Activated CD4-positive, alpha-beta T cell treated with anti-CD3 and anti-CD28 coated beads for 4 hours (primary cell): ENCODE measurements at regions not wholly inside any gene's neighbourhood (a gene's known extent, or its start where the extent isn't known, plus 50 kb on each side); places are given as distances from the start of the nearest gene placed in this dataset.

Experiments used
- DNase-seq, 2 donors: peaks; one replicate each; pipeline ENCODE4 v3.0.0-alpha.2; 2020

DNA sequence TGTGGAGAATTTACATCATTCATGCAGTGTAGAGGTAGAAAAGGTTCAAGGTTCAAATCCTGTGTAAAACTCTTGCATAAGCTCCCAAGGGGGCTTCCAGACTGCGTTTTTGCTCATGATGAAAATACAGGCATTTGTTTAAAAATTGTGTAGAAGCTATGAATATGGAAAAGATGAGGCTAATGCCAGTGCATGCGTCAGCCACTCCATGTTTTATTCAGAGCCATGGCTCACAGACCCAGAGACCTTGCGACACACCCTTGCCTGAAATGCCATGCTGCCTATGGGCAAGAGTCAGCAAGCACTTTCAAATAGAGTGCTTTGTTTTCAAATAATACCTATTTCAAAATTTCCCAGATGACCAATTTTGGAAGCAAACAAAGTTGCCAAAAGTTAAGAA, 262.3 kb downstream of the TRIB2 start:
- no peak for DNase-seq

DNA sequence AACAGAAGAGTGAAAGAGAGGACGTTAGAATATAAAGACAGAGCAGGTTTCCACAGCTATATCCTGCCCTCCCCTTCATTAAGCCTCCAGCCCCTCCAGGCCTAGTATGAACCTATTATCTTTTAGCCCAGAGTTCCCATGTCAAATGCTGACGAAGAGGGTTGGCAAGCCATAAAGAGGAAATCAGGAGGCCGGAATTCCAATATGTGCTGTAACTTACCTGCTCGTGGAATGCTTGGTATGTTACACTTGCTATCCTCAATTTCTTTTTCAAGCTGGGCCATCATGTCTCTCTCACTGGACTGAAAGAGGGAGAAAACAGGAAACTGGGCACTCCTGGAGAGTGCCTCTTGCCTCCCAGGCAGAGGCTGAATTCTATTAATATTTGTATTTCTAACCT, 264.1 kb downstream of the TRIB2 start:
- DNase-seq, result no peak

DNA sequence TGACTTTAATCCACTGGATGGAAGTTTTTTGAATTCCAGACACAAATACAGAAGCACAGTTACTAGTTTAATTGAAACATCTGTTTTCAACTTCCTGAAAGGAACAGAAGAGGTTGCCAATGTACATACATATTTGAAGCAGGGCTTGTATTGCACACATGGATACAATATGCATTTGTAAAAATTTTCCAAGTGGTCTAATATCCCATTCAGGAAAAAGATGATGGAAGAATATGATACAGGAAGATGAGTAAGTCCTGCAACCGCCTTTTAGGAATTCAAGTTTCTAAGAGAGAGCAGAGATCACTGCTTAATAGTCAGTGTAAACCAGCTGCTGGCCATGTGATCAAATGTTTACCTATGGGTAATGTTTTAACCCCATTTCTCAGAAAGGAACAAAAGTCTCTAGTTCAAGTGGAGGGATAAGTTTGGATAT, 265.4 kb downstream of the TRIB2 start:
- DNase-seq, result no peak

DNA sequence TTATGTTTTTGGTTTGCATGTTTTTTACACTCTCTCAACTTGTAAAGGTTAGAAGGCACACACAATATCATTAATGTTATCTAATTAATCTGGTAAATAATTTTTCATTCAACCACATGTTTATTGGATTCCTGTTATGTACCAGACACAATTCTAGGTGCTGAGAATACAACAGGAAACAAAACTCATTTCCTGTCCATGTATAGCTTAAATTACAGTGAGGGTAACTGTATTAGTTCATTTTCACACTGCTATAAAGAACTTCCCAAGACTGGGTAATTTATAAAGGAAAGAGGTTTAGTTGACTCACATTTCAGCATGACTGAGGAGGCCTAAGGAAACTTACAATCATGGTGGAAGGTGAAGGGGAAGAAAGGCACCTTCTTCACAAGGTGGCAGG, 270.5 kb downstream of the TRIB2 start:
- no peak for DNase-seq

DNA sequence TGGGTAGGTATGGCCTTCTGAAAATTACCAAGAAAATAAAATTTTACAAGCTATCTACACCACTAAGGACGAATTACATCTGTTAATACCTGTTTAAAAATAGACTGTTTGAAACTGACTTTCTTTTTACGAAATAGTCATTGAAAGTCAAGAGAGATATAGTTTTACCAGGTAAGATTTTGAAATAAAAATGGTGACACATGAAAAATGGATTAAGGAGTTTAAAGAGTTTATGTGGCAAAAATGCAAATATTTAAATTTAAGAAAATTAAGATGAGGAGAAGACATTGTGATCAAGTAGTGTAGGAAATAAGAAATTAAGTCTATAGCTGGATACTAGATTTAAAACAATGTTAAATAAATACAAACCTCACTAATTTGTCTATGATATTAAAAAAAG, 271.5 kb downstream of the TRIB2 start:
- DNase-seq, result no peak

DNA sequence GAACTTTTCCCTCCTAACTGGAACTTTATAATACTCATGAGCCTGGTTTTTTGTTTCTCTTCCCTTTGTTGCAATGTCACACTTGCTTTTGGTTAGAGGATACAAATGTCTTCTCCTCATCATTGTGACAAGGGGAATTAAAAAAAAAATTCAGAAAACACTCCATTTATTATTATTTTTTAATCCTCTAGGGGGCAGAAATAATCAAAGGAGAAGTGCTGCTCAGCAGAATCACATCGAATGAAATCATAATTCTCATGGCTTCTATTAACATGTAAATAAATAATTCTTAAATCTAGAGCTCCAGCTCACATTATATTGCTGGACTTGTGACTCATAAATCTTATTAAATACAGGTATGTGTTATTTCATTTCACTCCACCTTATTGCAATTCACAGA, 273.8 kb downstream of the TRIB2 start:
- DNase-seq, result no peak

DNA sequence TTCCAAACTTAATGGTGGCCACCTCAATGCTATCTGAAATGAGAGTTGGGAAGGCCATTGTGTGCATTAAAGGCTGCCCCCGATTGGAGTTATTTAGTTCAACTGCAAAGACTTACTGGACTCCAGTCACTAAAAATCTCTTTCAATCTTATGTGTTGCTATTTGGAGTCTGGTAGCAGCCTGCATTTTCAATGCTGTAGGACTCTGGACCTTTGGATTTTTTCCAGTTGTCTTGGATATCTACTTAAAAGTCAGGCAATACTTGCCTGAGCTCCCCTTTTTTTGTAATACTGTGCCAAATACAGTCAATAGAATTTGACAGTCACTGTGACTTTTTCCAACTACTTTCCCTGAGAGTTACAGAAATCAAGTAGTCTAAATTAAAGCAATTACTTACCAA, 281.9 kb downstream of the TRIB2 start:
- no peak for DNase-seq

DNA sequence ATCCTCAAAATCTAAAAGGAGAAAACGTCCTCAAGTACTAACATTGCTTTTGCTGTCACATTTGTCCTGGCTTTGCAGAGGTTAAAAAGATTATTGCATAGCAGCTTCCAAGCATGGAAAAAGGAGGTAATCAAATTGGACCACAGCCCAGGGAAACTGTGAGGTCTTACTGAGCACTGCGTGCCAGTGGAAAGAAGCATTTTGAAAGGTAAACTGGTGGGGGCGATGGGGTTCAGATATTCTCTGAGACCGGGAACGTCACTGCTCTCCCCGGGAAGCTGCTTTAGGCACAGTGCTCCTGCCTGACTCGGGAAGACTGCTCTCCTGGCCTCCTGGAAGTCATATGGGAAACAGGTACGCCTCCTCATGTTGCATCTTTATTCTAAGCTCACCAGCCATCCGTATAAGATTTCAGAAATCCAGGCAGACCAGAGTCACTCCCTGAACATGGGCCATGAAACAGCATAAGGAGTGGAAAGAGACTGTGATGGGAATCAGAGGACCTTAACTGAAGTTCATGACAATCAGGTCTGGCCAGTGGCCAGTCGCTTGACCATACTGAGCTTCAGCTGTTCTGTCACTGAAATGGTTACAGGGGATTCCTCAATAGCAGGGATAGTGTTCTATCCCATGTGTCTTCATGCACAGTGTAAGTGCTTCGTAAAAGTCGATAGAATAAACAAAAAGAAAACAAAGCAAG, 284.1 kb downstream of the TRIB2 start:
- DNase-seq, result no peak

DNA sequence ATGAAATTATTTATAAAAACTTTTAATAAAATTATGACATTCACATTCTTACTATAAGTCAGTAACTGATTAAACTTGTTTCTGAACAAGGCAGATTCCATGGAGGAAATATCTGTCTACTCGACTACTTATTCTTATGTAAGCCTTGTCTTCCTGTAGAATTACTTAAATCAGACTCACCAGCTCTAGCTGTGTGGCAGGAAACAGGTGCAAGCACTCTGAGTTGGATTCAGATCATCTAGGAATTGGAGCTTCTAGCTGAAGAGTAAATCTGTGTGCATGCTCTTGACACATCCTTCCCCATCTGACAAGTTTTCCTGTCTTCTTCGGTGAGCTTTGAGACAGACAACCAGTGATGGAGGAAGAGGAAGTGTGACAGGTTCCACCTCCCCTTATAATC, 284.7 kb downstream of the TRIB2 start:
- DNase-seq, result no peak

DNA sequence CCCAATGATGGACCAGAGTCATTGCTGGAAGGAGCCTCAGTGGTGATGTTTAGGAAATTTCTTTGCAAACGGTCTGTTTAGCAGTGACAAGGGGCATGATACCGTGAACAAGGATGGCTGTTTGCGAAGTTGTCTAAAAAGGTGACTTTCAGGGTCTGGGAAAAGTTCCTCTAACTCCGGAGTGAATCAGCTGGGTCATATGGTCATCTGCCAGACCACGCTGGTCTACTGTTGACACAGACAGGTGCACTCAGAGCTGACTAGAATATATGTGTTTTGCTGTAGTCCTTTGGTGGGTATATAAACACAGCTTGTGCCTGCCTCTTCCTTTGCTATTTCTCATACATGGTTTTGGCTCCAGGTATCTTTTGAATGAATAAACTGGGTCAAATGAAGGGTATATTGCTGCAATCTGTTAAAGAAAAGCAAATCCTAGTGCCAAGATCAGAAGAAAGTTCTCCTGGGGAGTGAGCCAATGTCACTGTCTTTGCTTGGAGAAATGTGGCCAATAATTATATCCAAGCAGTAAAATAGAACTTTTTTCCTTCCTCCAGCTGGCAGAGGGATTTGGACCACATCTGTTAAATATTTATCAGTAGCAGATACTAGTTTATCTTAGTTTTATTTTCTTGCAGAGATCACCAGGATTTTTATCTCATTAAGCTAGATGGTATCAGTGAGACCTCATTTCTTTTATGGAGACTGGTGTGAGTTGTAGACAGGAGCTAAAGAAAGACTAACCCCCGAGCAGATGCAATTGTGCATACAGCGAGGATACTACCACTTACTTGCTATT, 286.0 kb downstream of the TRIB2 start:
- DNase-seq, result no peak

DNA sequence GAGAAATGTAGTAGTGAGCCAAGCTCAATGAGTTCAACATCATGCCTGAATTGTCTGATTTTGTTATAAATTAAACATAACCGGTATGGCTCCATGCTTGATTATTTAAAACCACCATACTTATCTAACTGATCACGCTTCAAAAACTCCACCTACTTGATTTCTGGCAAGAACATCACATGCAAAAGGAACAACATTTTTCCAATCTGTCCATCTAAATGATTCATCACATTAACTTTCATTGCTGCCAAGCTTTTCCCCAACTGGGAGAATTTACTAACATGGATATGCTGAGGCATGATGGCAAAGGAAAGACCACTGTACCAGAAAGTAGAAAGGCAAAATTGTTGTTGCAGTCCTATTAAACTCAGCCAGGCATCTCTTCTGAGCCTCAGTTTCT, 286.8 kb downstream of the TRIB2 start:
- DNase-seq, result no peak

DNA sequence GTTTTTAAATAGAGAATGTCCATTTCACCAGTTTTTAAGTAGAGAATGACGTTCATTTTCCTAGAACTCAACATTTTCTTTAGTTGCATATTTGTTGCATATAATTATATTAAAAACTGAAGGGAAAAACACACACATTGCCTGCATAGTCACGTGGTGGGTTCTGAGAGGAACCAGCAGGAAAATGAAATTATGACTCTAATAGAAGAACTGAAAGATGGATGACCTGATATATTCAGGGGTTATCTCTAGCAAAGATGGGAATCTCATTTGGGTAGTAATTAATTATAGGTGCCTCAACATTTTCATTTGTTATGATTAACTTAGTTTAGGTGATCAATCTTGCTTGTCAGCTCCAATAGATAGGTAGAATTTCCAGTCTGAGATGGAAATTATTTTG, 288.3 kb downstream of the TRIB2 start:
- no peak for DNase-seq

DNA sequence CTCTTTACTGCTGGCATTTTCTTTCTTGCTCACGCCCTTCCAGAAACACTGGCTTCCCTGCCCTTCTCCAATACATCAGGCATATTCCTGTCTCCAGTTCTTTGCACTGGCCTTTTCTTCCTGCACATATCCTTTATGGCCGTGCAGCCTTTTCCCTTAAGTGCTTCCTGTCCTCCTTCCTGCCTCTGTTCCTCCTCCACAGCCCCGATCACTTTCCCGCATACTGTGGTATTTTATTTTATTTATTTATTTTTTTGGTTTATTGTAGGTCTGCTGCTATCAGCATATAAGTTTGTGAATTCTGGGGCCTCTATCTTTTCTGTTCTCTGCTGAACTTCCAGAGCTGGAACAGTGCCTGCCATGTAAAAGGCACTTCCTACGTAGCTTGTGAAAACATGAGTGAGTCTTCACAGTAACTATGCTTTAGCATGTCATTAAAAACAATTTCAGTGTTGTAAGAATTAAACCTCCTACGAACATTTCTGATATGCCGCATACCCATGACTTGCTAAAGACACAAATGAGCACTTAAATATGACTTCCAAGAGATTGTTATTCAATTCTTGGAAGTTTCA, 289.1 kb downstream of the TRIB2 start:
- no peak for DNase-seq

DNA sequence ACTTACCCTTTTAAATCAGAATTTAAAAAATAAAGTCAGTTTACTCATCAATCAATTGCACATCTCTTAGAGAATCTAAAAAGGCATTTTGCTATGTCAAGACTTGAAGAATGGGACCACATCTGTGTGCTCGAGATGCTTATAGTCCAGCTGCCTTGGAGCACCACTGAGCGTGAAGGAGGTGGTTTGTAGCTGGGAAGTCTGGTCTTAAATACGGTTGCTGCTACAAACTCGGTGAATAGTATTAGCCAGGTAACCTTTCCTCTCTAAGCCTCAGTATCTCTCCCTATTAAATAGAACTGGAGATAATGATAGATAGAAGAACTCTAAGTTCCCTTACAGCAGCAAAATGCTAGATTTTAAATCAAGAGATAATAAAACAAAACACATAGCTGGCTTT, 289.7 kb downstream of the TRIB2 start:
- no peak for DNase-seq

DNA sequence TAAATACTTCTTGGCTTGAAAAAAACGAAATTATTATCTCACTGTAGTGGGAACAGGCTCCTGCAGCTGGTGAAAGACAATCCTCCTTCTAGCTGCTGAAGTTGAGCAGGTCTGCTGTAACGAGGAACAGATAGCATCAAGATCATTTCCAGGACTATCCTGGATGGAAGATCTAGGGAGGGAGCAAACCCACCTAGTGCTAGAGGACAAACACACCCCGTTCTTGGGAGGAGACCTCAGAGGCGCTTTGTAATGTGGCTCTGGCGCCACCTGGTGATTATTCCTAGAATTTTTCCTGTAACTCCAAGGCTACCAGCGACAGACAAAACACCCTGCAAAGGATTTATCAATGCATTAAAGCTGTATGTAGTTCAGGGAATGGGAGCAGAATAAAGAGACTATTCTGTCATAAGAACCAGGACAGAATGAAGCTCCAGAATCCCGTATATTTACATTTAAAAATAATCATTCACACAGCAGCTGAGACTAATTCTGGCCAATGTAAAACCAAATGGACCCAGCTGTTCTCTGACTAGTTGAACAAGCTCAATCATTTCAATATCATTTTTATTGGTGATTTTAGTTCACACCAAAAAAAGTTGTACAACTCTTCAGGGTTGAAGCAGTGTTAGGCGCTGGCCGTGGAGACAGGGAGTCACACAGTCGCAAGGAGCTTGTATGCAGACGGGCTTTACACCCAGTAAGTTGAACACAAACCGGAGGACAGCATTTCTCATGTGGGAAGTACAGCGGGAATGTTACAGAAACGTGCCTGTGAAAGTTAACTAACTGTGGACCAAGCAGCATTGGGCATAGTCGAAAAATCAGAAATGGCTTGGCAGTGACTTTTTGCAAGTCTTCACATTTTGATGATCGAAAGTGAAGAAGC, 290.3 kb downstream of the TRIB2 start:
- peak; percentile 39 to 71 for DNase-seq

DNA sequence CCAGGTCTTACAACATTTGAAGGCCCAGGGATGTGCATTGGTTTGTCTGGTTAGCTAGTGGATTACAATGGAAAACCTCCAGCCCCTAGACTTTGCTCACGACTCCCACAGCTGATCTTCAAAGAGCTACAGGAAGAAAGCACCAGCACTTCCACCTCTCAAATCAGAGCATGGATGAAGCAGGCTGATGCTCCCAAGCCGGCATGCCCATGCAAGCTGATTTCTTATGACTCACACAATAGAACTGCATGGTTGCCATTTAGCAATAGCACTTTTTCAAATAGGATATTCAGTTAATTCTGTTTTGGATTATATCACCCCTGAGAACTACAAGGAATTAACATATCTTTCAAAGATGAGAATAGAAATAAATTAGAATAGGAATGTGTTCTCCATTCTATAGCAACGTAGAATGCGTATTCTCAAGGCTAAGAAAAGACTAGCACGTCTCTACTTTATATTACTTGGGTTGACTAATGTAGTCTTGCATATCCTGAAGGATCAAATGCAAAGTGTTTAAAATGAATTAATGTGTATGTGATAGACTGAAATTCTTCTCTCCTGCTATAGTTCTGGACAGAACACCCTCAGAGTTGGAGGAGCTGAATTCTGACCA, 292.4 kb downstream of the TRIB2 start:
- DNase-seq, result no peak

DNA sequence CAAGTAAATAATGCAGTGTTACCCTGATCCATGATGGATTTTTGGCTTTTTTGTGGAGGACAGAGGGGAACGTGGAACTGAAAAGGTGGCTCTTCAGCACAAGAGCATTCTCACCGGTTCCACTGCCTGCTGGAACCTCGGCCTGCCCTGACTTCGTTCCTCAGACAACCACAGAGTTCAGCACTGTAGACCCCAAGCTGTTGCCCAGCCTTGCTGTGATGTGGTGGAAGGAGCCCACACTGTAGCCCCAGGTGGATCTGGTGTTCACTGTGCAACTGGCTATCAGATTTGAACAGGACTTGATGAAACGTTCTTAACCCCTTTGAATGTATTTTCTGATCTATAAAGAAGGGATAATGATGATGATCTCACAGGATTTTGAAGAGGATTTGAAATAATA, 293.5 kb downstream of the TRIB2 start:
- DNase-seq, result no peak

DNA sequence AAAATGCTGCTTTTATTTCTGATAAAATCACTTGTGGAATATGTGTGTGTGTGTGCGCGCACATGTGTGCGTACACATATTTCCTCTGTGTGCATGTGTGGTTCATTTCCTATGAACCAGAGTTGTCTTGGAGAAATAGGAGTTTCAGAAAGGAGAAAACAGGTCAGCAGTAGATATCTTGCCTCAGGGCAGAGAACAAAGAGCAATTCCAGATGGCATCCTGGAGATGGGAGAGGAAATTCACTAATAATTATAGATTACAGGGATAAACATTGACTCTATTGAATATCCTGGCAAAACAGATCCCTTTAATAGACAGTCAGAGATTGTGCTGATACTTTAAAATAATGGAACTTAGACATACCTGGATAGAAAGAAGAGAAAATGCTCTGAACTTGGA, 298.0 kb downstream of the TRIB2 start:
- no peak for DNase-seq

DNA sequence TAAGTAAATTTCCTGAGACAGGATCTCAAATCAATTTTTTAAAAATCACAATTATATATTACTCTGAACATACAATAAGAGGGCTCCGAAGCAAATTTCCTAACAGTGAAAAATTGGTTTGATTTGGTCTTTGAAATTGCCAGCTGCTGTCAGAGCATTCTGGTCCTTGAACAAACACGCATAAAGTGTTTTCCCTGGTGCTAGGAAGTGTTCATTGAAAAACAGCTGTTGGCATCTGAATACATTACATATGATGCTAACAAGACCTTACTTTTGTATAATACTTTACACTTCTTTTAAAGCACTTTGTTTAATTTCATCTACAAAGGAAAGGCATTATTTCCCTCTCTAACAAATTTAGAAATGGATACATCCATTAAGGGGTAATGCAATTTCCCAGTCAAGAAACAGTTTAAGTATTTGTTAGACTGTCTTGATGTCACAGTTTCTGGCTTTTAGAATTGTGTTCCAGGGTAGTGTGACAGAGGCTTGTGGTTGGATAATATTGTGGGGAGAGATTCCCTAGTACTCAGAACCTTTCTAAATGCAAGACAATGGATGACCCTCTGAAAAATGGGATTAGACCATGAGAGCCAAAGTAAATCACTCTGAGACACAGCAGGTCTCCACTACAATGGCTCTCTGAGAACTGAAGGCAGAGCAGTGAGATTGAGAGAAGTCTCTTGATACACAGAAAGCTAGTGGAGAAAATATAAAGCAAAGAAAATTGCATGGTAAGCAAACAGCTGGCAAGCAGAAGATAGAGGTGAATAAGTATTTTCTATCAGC, 299.0 kb downstream of the TRIB2 start:
- no peak for DNase-seq

DNA sequence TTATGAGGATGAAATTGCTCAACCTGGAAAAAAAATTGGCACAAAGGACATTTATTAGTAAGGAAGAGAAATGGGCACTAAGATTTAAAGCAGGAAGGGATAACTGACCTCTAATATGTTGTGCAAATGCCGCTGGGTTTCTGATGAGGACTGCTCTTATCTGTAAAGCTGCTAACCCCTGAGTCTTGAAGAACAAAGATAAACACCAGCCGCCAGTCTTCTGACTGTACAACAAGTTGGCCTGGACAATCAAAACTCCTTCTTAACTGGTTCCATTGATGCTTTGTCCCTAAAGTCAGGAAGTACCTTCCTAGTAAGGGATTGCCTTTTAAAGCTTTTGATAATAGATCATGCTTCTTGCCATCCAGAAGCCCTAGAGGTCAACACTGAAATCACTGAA, 301.8 kb downstream of the TRIB2 start:
- DNase-seq, result no peak

DNA sequence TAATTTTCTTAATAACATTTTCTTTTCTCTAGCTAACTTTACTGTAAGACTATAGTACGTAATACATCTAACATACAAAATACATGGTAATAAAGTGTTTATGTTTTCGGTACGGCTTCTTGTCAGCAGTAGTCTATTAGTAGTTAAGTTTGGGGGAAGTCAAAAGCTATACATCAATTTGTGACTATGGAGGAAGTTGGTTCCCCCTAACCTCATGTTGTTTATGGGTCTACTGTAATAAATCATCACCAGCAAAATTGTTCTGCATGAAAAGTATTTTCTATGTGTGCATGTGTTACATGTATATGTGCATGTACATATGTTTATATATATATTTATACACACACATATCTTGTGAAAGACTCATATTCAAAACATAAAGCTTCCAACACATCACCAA, 303.0 kb downstream of the TRIB2 start:
- no peak for DNase-seq

DNA sequence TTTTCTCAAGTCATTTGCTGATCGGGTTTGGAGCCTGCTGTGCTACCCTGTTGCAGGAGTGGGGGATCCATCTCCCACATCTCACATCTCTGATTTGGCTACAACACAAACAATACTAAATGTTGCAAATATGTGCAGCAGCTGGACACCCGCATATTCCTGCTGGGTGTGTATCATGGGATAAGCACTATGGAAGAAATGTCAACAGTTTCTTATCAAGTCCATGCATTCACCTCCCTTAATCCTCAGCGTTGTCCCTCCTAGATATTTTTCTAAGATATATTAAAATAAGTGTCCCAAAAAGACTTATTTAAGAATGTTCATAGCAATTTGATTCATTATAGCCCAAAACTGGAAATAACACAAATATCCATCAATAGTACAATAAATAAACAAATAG, 303.7 kb downstream of the TRIB2 start:
- no peak for DNase-seq
